K562 (cell line): ENCODE measurements at regions not wholly inside any gene's neighbourhood (a gene's known extent, or its start where the extent isn't known, plus 50 kb on each side); places are given as distances from the start of the nearest gene placed in this dataset.

Experiments
- ATF1 ChIP-seq, 2 experiments: fragments of 450-650 bp in 1 of 2; IDR thresholded peaks; 2 replicates each; pipeline ENCODE4 v1.6.1; 2016; ENCODE audit warnings: missing compliant biosample characterization in 1 of 2, missing genetic modification characterization in 1 of 2
- FOSL1 ChIP-seq: fragments of 200-800 bp; sonication (Bioruptor generic); conservative IDR thresholded peaks from 2 replicates; pipeline ENCODE4 v1.6.1; 2016; ENCODE audit warnings: missing genetic modification characterization, missing compliant biosample characterization
- FOXJ2 ChIP-seq: fragments of 200-800 bp; sonication (Bioruptor generic); IDR thresholded peaks from 2 replicates; pipeline ENCODE4 v1.6.1; 2016; ENCODE audit warnings: missing genetic modification characterization, missing compliant biosample characterization
- NRF1 ChIP-seq, 2 experiments: fragments of 450-650 bp; IDR thresholded peaks in 1 of 2; conservative IDR thresholded peaks in 1 of 2; 2 replicates each; pipeline ENCODE4 v1.6.1; 2014; ENCODE audit warnings: mild to moderate bottlenecking in 2 of 2
- ZNF354B ChIP-seq: fragments of 250-450 bp; sonication (Bioruptor Pico); IDR thresholded peaks from 2 replicates; pipeline ENCODE4 v1.4.0; 2020
- ZNF384 ChIP-seq: IDR thresholded peaks from 2 replicates; pipeline ENCODE4 v1.6.1; 2012; ENCODE audit warnings: low read depth, low read length, improper control_type of control experiment
- ZNF431 ChIP-seq: sonication (generic); formaldehyde crosslinking; IDR thresholded peaks from 2 replicates; pipeline ENCODE4 v1.8.0; 2022; ENCODE audit warnings: mild to moderate bottlenecking, missing genetic modification reagents
- TF ChIP-seq, protein P1 (sequence below), 3 experiments: IDR thresholded peaks in 2 of 3; conservative IDR thresholded peaks in 1 of 3; 2 replicates each; pipeline ENCODE4 v1.5.1; 2011 to 2012; ENCODE audit warnings: low read length in 3 of 3, mild to moderate bottlenecking in 3 of 3, control low read depth in 2 of 3, improper control_type of control experiment in 1 of 3, inconsistent platforms in 1 of 3, low read depth in 1 of 3, mixed read lengths in 1 of 3, moderate library complexity in 1 of 3; ENCODE audit not compliant: insufficient read depth in 2 of 3

DNA sequence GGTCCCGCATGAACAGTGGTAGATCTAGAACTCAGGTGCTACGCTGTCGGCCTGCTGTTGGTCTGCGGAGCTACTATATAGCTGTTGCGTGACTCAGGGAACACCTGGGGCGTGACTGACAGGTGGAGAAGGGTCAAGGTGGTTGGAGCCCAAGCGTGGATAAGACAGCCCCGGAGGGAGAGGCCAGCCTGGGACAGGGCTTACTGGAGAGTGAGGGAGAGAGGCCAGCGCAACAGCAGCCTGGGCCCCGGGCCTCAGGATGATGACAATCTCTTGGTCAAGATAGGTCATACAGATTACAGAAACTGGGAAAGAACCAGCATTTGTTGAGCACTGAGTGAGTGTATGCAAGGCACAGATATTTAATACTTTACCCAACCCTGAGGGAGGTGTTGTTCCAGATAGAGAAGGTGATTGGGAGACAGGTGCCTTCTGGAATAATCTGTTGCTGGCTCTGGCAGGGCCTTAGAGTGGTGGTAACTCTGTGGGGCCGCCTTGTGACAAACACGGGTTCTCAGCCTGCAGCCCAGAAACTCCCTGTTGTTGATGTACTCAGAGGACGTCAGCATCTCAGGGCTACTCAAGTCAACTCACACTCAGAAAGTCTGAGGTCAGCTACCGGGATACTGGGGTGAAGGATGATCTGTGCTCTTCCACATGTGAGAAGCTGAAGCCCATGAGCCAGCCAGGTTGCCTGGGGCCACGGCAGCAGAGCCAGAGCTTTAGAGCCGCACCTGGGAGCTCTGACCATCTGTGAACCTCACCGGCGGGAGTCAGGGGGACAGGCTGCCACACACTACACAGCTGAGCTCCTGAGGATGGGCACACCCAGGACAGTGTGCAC is 265.4 kb upstream of the HES1 start:
- TF ChIP-seq ZNF431 (CRISPR knock-in tag): no peak
- no peak for TF ChIP-seq ZNF384
- no peak for TF ChIP-seq FOSL1 (tag)
- TF ChIP-seq, protein P1, sequence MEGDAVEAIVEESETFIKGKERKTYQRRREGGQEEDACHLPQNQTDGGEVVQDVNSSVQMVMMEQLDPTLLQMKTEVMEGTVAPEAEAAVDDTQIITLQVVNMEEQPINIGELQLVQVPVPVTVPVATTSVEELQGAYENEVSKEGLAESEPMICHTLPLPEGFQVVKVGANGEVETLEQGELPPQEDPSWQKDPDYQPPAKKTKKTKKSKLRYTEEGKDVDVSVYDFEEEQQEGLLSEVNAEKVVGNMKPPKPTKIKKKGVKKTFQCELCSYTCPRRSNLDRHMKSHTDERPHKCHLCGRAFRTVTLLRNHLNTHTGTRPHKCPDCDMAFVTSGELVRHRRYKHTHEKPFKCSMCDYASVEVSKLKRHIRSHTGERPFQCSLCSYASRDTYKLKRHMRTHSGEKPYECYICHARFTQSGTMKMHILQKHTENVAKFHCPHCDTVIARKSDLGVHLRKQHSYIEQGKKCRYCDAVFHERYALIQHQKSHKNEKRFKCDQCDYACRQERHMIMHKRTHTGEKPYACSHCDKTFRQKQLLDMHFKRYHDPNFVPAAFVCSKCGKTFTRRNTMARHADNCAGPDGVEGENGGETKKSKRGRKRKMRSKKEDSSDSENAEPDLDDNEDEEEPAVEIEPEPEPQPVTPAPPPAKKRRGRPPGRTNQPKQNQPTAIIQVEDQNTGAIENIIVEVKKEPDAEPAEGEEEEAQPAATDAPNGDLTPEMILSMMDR (IDR thresholded peaks at IDR 0.05 in 2 of 3, conservative IDR thresholded peaks at IDR 0.05 in 1 of 3; ENCODE audit: insufficient read depth in 2 of 3, low read depth in 1 of 3, low read length in 3 of 3): no peak
- TF ChIP-seq FOXJ2 (tag): no peak
- no peak for TF ChIP-seq ZNF354B (CRISPR knock-in tag)
- TF ChIP-seq ATF1 (CRISPR knock-in tag; IDR thresholded peaks at IDR 0.05): no peak
- no peak for TF ChIP-seq ATF1 (tag; IDR thresholded peaks at IDR 0.05)
- TF ChIP-seq NRF1 (conservative IDR thresholded peaks at IDR 0.05 in 1 of 2, IDR thresholded peaks at IDR 0.05 in 1 of 2): no peak
